WI38 (cell line): ENCODE measurements at regions not wholly inside any gene's neighbourhood (a gene's known extent, or its start where the extent isn't known, plus 50 kb on each side); places are given as distances from the start of the nearest gene placed in this dataset.
"Not testable (repeated sequence)": the region's sequence is repeated elsewhere in the genome, so short reads cannot be mapped to it uniquely, and the experiment has no call there.

Experiments
- H3K4me3 ChIP-seq: 2 replicates; pipeline ENCODE4 v1.5.1; 2011; ENCODE audit warnings: low read depth, mild to moderate bottlenecking, control low read depth, low read length
- TF ChIP-seq, protein P1 (sequence below): IDR thresholded peaks from 2 replicates; pipeline ENCODE4 v1.5.1; 2012; ENCODE audit warnings: low read depth, mild to moderate bottlenecking, control low read depth, low read length

- TF ChIP-seq, protein P1, sequence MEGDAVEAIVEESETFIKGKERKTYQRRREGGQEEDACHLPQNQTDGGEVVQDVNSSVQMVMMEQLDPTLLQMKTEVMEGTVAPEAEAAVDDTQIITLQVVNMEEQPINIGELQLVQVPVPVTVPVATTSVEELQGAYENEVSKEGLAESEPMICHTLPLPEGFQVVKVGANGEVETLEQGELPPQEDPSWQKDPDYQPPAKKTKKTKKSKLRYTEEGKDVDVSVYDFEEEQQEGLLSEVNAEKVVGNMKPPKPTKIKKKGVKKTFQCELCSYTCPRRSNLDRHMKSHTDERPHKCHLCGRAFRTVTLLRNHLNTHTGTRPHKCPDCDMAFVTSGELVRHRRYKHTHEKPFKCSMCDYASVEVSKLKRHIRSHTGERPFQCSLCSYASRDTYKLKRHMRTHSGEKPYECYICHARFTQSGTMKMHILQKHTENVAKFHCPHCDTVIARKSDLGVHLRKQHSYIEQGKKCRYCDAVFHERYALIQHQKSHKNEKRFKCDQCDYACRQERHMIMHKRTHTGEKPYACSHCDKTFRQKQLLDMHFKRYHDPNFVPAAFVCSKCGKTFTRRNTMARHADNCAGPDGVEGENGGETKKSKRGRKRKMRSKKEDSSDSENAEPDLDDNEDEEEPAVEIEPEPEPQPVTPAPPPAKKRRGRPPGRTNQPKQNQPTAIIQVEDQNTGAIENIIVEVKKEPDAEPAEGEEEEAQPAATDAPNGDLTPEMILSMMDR: no peak
- H3K4me3 ChIP-seq: no peak overlapping the region
These were observed 428.9 kb upstream of the RAB6C start for GRCh38 chr2:129550536-129550935.

DNA sequence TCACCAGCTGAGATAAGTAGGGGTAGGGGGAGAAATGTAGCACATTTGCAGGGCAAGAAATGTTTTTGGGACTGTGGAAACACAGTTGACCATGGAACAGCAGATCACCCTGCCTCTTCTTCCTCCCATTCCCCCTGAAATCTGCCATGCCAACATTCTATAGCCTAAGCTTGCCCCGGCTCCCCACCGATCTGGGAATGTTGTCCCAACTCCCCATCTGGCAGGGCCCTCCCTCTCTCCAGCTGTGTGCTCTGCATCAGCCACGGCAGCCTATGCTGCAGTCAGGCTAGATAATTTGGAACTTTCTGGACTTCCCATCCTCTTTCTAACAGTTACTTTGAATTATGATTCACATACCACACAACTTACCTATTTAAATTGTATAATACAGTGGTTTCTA, 425.1 kb upstream of the RAB6C start:
- TF ChIP-seq, protein P1: no peak
- no peak overlapping the region for H3K4me3 ChIP-seq

DNA sequence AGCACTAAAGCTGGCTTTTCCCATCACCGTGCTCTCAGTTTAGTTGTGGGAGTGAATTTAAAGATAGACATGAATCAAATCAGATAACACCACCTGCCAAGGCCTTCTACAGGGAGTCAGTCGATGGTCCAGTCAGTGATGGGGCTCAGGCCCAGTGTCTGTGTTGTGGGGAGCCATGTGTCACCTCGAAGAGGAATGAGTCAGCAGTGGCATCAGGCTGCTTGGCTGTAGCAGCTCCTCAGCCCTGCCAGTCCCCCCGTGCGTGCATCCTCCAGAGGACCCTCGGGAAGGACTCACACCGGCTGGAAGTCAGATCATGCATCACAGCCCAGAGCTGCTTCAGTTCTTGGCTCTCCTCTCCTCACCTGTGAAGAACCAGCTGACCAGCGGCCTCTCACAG, 420.4 kb upstream of the RAB6C start:
- TF ChIP-seq, protein P1: no peak
- no peak overlapping the region for H3K4me3 ChIP-seq

DNA sequence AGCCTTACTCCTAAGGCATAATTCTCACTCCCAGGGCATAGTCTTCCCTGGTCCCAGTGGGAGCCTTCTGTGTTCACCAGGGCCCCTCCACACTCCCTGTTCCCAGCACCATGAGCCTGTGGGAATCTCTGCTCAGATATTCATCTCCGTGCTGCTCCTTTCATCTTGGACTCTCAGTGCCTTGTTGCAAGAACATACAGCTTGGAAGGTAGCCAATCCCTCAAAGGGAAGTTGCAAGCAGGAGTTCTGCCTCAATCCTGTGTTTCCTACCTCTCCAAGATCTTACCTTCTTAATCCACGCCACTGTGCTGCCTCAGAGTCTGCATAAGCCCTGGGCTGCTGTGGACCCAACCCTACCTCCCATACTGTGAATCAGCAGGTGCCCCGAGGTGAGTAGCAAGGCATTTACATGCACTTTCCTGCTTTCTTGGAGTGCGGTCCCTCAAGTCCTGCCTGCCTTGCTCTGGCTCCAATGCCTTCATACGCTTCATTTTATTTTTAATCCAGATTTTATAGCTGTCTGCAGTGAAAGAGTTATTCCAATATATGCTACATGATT, 413.8 kb upstream of the RAB6C start:
- TF ChIP-seq, protein P1: no peak
- no peak overlapping the region for H3K4me3 ChIP-seq

DNA sequence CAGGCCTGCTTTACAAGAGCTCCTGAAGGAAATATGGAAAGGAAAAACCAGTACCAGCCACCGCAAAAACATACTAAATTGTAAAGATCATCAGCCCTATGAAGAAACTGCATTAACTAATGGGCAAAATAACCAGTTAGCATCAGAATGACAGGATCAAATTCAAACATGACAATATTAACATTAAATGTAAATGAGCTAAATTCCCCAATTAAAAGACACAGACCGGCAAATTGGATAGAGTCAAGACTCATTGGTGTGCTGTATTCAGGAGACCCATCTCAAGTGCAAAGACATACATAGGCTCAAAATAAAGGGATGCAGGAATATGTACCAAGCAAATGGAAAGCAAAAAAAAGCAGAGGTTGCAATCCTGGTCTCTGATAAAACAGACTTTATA, 408.7 kb upstream of the RAB6C start:
- not testable (repeated sequence) for H3K4me3 ChIP-seq

DNA sequence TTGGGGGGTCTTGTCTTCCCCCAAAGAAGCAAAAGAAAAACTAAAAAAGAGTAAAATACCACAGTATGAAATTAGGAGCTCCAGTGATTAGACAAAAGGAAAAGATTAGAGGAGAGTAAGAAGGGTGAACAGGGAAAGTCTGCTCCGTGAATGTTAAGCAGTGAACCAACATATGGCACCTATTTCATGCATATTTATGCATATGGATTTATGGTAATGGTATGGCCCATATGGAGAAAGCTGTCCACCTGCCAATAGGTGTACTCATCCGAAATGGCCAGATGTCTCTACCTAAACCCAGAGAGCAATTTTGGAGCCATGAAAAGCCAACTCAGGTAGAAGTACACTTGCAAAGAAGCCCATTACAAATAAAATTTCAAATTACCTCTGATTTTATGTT, 404.0 kb upstream of the RAB6C start:
- H3K4me3 ChIP-seq: no peak overlapping the region
- TF ChIP-seq, protein P1: no peak

DNA sequence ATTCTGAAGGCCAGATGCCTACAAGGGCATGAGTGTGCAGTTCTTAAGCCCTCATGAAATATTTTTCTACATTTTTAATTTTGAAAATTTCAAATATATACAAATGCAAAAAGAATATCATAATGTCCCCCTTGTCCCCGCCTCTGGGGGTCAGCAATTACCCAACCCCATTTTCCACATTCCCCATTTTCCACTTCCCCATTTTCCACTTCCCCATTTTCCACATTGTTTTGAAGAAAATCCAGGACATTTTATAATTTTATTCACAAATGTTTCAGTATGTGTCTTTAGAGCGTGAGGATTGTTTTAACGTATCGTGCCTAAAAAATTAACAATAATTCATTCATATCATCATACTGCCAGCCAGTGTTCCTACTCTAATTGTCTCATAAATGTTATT, 403.6 kb upstream of the RAB6C start:
- H3K4me3 ChIP-seq: no peak overlapping the region
- TF ChIP-seq, protein P1: no peak

GRCh38 chr2:129580001-129580400, 399.5 kb upstream of the RAB6C start:
- TF ChIP-seq, protein P1: no peak
- no peak overlapping the region for H3K4me3 ChIP-seq
